ENCODE measurements at regions not wholly inside any gene's neighbourhood (a gene's known extent, or its start where the extent isn't known, plus 50 kb on each side); places are given as distances from the start of the nearest gene placed in this dataset.

DNA sequence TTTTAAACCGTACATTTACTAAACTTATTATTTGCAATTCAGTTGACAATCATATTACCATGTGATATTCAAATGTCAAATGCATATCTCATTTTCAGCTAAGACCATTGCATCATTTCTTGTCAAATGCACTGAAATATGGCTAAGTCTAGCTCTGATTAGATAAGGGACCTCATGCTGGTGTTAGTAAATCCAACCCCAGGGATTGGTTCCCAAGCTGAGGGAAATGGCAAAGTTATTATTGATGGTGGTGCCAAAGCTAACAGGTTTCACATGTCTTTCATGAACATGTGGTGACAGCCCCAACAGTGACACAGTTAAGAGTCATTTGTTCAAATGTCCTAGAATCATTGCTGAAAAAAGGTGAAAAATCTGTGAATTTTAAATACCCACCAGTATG, 641.1 kb downstream of the MECOM start:
- TF ChIP-seq, protein P1, sequence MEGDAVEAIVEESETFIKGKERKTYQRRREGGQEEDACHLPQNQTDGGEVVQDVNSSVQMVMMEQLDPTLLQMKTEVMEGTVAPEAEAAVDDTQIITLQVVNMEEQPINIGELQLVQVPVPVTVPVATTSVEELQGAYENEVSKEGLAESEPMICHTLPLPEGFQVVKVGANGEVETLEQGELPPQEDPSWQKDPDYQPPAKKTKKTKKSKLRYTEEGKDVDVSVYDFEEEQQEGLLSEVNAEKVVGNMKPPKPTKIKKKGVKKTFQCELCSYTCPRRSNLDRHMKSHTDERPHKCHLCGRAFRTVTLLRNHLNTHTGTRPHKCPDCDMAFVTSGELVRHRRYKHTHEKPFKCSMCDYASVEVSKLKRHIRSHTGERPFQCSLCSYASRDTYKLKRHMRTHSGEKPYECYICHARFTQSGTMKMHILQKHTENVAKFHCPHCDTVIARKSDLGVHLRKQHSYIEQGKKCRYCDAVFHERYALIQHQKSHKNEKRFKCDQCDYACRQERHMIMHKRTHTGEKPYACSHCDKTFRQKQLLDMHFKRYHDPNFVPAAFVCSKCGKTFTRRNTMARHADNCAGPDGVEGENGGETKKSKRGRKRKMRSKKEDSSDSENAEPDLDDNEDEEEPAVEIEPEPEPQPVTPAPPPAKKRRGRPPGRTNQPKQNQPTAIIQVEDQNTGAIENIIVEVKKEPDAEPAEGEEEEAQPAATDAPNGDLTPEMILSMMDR (IDR thresholded peaks at IDR 0.05; ENCODE audit: insufficient read depth, low read depth, low read length): no peak
- TF ChIP-seq EZH2 (IDR thresholded peaks at IDR 0.05; ENCODE audit: insufficient read depth, low read length): no peak
